Heart left ventricle (tissue), 13 donors: ENCODE measurements at regions not wholly inside any gene's neighbourhood (a gene's known extent, or its start where the extent isn't known, plus 50 kb on each side); places are given as distances from the start of the nearest gene placed in this dataset.

ENCODE experiments used
- POLR2A ChIP-seq, 2 donors: fragments of 450-650 bp; IDR thresholded peaks; one replicate each; pipeline ENCODE4 v1.6.1; 2017; ENCODE audit warnings: antibody characterized with exemption in 2 of 2, mild to moderate bottlenecking in 2 of 2, moderate library complexity in 2 of 2
- TF ChIP-seq, protein P1 (sequence below), 12 donors: fragments of 200-600 bp; sonication (generic) in 4 of 12; IDR thresholded peaks; one replicate each; pipeline versions ENCODE4 v1.5.0 to v1.8.0; 2018 to 2022; ENCODE audit warnings: antibody characterized with exemption in 12 of 12, mild to moderate bottlenecking in 5 of 12
- donor health status: ischemic (EF 13 %, LVEDD 7.1; RV severe dilation, severe dysfunction).
- donor health status: DM: no; HTN: yes; CAD: no.
- donor health status: DM: no; HTN: no; CAD: no.
- donor health status: ischemic (EF 25% LVEDD 6.9; RV normal size, moderate dysfunction).
- donor health status: ischemic (EF 25% LVEDD 5.7; RV mildly dilated, moderate dysfunction).
- donor health status: ischemic (EF 35%, LVEDD 5.7; RV mildly dilated, moderate dysfunction).
- donor health status: nonischemic (EF 11% LVEDD 7.7; RV severe dilation, severe dysfunction).
- donor health status: DM: yes; HTN: yes; CAD: no.
- donor health status: PGD.
- donor health status: ischemic (EF 29% LVEDD 5.4; RV normal size, mild dysfunction).
- donor health status: nonischemic (EF 23%, LVEDD 6.1; RV moderate dilation, normal function).

- TF ChIP-seq, protein P1, sequence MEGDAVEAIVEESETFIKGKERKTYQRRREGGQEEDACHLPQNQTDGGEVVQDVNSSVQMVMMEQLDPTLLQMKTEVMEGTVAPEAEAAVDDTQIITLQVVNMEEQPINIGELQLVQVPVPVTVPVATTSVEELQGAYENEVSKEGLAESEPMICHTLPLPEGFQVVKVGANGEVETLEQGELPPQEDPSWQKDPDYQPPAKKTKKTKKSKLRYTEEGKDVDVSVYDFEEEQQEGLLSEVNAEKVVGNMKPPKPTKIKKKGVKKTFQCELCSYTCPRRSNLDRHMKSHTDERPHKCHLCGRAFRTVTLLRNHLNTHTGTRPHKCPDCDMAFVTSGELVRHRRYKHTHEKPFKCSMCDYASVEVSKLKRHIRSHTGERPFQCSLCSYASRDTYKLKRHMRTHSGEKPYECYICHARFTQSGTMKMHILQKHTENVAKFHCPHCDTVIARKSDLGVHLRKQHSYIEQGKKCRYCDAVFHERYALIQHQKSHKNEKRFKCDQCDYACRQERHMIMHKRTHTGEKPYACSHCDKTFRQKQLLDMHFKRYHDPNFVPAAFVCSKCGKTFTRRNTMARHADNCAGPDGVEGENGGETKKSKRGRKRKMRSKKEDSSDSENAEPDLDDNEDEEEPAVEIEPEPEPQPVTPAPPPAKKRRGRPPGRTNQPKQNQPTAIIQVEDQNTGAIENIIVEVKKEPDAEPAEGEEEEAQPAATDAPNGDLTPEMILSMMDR (IDR thresholded peaks at IDR 0.05) = no peak
- no peak for TF ChIP-seq POLR2A (IDR thresholded peaks at IDR 0.05)
Observed at GRCh38 chr3:124489506-124489905, 240.7 kb upstream of the UMPS start.
